Fibroblast of skin of left biceps (primary cell): ENCODE measurements at regions not wholly inside any gene's neighbourhood (a gene's known extent, or its start where the extent isn't known, plus 50 kb on each side); places are given as distances from the start of the nearest gene placed in this dataset.
"Not testable (repeated sequence)": the region's sequence is repeated elsewhere in the genome, so short reads cannot be mapped to it uniquely, and the experiment has no call there.

Experiments used
- DNase-seq, 2 experiments: peaks; one replicate each; pipeline ENCODE4 v3.0.0-alpha.2; 2013; ENCODE audit warnings: low read depth in 2 of 2

GRCh38 chr4:30148828-30149227 is 571.3 kb upstream of the PCDH7 start:
- not testable (repeated sequence) for DNase-seq

GRCh38 chr4:30149539-30149938 is 570.6 kb upstream of the PCDH7 start:
- not testable (repeated sequence) for DNase-seq

GRCh38 chr4:30153427-30153826 is 566.7 kb upstream of the PCDH7 start:
- no peak for DNase-seq

DNA sequence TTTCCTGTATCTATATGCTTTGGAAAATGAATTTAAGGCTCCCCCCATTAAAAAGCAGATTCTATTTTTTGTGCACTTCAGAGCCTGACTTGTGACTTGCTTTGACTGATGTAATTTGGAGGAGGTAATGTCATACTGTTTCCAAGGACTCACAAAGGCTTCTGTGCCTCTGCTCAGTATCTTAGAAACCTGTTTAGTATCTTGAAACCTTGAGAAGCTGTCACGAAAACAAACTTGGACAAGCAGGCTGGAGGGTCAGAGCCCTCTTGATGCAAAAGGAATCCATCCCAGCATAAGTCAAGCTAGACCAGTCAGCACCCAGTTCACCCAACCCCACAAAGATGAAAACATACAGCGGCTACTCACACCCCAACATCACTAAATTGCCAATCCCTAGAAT is 560.0 kb upstream of the PCDH7 start:
- DNase-seq = no peak

DNA sequence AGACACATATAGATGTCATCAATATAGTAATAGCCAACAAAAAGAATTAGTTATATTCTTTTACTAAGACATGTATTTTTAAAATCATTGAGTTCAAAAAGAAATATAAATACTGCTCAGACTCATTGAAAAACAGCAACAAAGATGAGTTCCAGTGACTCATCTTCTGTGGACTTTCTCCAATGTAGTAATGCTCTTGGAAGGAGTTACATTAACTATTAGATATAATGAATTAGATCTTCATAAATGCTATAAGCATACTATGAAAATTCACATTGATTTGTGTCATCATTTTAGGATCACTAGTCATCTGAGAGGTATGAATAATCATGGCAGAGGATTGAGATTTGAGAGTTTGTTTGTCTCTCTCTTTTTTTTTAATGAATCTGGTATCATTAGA is 547.8 kb upstream of the PCDH7 start:
- no peak for DNase-seq

GRCh38 chr4:30181512-30181911 is 538.7 kb upstream of the PCDH7 start:
- DNase-seq = no peak

GRCh38 chr4:30181918-30182317 is 538.3 kb upstream of the PCDH7 start:
- DNase-seq = no peak

- DNase-seq = no peak
Observed at GRCh38 chr4:30182786-30183185, 537.4 kb upstream of the PCDH7 start.

DNA sequence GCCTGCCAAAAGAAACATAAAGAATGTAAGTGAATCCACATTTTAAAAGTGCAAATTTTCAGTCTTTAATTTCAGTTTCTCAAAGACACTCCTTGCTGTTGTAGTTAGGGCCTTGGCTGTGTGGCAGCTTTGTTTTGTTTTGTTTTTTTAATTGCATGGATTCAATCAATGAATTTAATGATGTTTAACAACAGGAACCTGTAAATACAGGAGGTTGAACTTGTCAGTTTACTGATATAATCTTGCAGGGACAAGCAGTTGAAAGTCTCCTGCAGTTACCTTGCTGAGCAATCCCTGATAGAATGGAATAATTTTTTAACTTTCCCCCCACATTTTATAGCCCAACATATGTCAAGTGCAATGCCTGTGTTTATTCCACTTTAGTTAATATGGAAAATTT is 528.3 kb upstream of the PCDH7 start:
- no peak for DNase-seq

DNA sequence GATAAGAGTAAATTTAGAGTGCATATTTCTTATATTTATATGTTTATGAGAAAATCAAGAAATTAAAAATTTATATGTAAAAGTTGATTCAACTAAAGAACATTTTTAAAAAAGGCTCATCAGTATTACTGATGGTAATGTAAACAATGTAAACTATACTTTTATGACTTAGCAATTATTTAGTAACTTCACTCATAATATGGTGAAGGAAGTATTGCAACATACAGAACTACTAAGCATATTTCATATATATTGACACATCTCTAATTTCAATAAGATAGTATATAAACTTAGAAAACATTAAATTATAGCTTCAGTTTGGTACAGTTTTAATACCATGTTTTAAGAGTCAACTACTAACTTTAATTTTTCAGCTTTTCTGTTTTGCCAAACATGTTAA is 512.8 kb upstream of the PCDH7 start:
- DNase-seq = no peak

GRCh38 chr4:30208731-30209435 is 511.3 kb upstream of the PCDH7 start:
- no peak for DNase-seq

DNA sequence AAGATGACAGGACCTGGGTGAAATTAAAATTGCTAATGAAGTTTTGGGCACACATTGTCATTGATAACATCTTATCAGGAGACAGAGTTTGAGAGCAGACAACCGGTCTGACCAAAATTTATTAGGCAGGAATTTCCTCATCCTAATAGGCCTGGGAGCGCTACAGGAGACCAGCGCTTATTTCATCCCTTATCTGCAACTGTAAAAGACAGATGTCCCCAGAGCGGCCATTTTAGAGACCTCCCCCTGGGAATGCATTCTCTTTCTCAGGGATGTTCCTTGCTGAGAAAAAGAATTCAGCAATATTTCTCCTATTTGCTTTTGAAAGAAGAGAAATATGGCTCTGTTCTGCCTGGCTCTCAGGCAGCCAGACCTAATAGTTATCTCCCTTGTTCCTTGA is 504.2 kb upstream of the PCDH7 start:
- DNase-seq = not testable (repeated sequence)

DNA sequence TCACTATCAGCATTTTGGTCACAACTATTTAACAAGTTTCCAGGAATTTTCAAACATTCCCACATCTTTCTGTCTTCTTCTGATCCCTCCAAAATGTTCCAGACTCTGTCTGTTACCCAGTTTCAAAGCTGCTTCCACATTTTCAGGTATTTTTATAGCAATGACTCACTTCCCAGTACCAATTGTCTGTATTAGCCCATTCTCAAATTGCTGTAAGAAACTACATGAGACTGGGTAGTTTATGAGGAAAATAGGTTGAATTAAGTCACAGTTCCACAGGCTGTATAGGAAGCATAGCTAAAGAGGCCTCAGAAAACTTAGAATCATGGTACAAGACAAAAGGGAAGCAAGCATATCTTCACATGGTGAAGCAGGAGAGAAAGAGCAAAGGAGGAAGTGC is 475.0 kb upstream of the PCDH7 start:
- DNase-seq = no peak

DNA sequence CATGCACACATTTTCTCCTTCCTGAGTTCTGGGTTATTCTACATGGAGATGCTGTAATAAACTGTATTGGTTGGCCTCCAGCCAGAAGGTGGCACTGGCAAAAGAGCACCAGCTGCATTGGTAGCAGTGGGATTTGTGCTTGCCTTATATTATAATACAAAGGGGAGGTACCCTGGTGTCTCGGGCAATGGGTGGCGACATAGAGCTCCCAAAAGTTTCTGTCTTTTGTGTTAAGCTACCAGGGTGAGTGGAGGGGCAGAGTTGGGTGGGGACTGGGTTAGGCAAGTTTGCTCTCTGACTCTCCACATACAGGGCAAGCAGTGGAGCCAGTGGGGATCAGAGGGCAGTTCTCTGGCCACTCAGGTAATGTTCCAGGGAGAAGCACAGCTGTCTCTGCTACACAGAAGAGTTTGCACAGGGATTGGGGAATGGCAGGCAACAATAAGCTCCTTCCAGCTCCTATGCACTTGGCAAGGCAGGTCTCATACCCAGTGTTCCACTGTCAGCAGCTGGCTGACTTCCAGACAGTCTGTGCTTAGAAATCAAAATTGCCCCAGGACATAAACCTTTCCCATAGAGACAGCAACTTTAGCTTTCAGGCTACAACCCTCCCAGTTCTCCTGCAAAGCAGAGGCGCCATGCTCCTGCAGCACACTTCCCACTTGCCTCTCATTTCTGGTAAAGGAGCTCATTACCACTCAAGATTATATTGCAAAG is 463.9 kb upstream of the PCDH7 start:
- no peak for DNase-seq

- no peak for DNase-seq
Observed at GRCh38 chr4:30258949-30259348, 461.2 kb upstream of the PCDH7 start.

GRCh38 chr4:30262379-30262778 is 457.8 kb upstream of the PCDH7 start:
- no peak for DNase-seq

- DNase-seq = no peak
Observed at GRCh38 chr4:30264465-30264864, 455.7 kb upstream of the PCDH7 start.

DNA sequence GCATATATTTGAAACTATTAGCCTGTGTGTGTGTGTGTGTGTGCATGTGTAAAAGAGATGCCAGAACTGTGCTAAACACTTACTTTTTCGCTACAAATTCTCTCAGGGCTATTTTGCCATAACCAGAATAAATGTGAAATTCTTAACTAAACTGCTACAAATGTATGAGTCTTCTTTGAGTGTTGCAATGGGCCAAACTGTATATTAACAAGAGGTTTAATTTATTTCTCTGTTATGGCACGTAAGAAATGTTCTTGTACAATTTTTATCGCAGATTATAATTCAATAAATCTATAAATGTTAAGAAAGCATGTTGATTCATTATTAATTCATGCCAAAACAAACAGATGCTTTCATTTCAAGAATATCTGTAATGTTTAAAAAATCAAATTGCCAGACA is 454.5 kb upstream of the PCDH7 start:
- DNase-seq = no peak

DNA sequence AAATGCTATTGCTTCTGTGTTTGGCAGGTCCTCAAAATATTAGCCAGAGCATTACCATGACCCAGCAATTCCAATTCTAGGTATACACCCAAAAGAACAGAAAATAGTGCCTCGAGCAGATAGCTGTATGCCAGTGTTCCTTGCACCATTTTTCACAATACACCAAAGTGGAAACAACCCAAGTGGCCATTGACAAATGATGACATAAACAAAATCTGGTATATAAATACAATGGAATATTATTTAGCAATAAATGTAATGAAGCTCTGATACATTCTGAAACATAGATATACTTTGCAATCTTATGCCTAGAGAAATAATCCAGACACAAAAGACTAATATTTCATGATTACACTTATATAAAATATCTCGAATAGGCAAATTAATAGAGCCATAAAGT is 451.8 kb upstream of the PCDH7 start:
- DNase-seq = no peak

DNA sequence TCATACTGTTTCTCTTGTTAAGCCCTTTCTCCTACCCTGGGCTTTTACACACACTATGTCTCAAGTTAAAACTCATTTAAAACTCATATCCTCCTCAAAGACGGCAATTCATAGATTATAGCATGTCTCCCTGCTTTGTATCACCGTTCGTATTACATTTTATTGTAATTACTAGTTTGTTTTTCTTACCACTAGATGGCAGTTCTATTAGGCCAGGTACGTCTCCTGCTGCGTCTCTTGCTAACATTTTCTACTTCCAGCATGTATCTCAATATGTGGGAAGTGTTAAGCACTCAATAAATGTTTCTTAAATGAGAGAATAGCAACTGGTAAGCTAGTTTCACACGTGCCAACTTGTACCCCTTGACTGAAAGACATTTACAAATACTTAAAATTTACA is 450.3 kb upstream of the PCDH7 start:
- DNase-seq = no peak

DNA sequence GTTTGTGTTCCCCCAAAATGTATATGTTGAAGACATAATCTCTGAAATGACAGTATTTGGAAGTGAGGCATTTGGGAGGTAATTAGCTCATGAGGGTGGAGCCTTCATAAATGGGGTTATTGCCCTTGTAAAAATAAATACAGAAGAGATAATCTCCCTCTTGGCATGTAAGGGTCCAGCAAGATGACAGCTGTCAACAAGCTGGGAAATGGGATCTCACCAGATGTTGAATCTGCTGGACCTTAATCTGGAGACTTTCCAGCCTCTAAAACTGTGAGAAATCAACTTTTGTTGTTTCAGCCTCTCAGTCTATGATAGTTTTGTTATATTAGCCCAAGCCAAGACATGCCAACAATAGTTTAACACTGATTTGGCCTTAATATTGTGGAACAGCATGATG is 438.2 kb upstream of the PCDH7 start:
- no peak for DNase-seq

GRCh38 chr4:30283336-30283735 is 436.8 kb upstream of the PCDH7 start:
- no peak for DNase-seq

GRCh38 chr4:30294295-30294694 is 425.9 kb upstream of the PCDH7 start:
- DNase-seq = no peak

GRCh38 chr4:30295652-30296051 is 424.5 kb upstream of the PCDH7 start:
- DNase-seq = no peak
